ENCODE measurements at regions not wholly inside any gene's neighbourhood (a gene's known extent, or its start where the extent isn't known, plus 50 kb on each side); places are given as distances from the start of the nearest gene placed in this dataset.
"Not testable (repeated sequence)": the region's sequence is repeated elsewhere in the genome, so short reads cannot be mapped to it uniquely, and the experiment has no call there.

DNA sequence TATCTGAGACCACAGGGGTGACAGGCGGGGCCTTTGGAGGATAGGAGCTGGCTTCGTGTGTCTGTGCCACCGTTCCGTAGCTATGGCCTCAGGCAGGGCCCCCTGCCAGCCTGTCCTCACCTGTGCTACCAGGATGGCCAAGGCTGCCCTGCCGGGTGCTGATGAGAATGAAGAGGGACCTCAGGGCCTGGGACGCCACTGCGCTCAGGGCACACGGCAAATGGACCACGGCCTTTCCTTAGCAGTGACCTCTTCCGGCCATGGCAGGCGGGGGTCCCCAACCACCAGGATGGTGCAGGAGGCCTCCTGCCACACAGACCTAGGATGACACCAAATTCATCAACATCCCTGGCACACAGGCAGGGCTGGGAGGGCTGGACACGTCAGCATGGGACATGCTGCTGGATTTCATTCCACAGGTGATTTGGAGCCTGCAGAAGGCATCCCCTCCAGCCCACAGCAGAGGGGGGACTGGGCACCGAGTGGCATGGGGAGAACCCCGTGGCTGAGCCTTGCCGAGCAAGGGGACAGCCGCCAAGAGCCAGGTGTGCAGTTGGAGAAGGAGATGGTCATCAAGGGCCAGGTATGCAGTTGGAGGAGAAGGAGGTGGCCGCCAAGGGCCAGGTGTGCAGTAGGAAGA lies 1321.0 kb downstream of the BRD1 start:
- Mint-ChIP-seq H3K4me3 (no peak overlapping the region), H3K9me3 (no peaks in the 10 kb centered on the region), H3K27me3 (peaks cover 2% of the 10 kb centered on the region), H3K36me3 (no peaks in the 10 kb centered on the region), H3K27ac (no peak overlapping the region), H3K4me1 (no peaks in the 10 kb centered on the region)
- DNase-seq (ENCODE audit: low spot score in 2 of 2) (no peak), ATAC-seq (ENCODE audit: low read depth) (no peak)

- ATAC-seq (ENCODE audit: low read depth), result no peak
- Mint-ChIP-seq H3K9me3 (no peaks in the 10 kb centered on the region), H3K36me3 (no peaks in the 10 kb centered on the region)
These were observed 1321.8 kb downstream of the BRD1 start for GRCh38 chr22:48505891-48506290.

GRCh38 chr22:48504519-48505140 lies 1323.0 kb downstream of the BRD1 start:
- Mint-ChIP-seq H3K4me1 (no peaks in the 10 kb centered on the region), H3K27ac (no peak overlapping the region), H3K27me3 (peaks cover 2% of the 10 kb centered on the region), H3K4me3 (no peak overlapping the region), H3K9me3 (no peaks in the 10 kb centered on the region), H3K36me3 (no peaks in the 10 kb centered on the region)
- ATAC-seq (ENCODE audit: low read depth) (no peak), DNase-seq (ENCODE audit: low spot score in 2 of 2) (no peak)

More at GRCh38 chr22:48505891-48506290, 1321.8 kb downstream of the BRD1 start:
- Mint-ChIP-seq H3K27me3 (peaks cover 2% of the 10 kb centered on the region), H3K27ac (no peak overlapping the region), H3K4me1 (no peaks in the 10 kb centered on the region), H3K4me3 (no peak overlapping the region)
- no peak for DNase-seq (ENCODE audit: low spot score in 2 of 2)

DNA sequence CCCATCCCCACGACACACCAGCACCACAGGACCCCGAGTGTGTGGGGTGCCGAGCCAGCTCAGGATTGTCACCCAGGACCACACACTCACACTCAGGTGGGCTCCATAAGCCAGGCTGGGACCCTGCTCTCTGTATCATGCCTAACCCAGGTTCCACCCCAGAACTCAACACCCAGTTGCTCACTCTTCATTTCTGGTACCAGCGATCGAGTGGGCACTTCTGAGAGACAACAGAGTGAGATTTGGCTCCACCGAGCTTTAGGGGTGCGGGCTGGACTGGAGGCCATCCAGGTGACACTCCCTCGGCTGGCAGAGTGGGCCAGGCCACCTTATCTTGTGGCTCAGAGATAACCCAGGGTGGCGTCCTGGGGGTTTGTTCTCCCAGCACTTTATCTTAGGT lies 1323.8 kb downstream of the BRD1 start:
- Mint-ChIP-seq H3K27me3 (peaks cover 2% of the 10 kb centered on the region), H3K36me3 (no peaks in the 10 kb centered on the region), H3K27ac (no peak overlapping the region), H3K4me1 (no peaks in the 10 kb centered on the region), H3K4me3 (no peak overlapping the region), H3K9me3 (no peaks in the 10 kb centered on the region)
- DNase-seq (ENCODE audit: low spot score in 2 of 2), result no peak
- ATAC-seq (ENCODE audit: low read depth), result no peak

DNA sequence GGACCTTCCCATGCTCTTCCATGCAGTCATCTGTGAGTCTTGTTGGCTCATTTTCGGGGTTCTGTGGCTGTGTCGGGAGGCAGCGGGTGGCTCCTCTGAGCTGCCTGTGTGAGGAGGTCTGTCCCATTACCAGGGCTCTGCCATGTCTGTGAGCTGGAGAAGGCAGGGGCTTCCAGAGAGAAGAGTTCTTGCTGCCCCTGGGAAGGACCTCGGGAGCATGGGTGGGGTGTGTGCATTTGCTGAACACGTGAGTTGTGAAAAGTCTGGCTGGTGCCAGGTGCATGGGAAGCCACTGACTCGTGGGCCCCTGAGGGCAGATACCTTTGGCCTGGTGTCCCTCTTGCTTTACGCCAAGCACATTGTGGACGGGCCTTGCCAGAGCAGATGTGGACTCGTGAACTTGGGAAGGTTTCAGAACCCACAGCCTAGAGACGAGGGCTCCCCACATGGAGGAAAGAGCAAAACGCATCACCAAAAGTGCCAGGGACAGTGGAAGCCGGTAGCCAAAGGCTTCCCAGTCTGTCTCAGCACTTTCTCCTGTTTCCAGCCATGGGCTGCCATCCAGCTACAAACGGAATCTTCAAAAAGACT lies 1324.5 kb downstream of the BRD1 start:
- H3K4me1 Mint-ChIP-seq, result no peaks in the 10 kb centered on the region

GRCh38 chr22:48501231-48501750 lies 1326.4 kb downstream of the BRD1 start:
- ATAC-seq (ENCODE audit: low read depth), result no peak
- H3K27ac Mint-ChIP-seq, result no peak overlapping the region
- H3K4me3 Mint-ChIP-seq, result no peak overlapping the region

More for the DNA sequence above, 1324.5 kb downstream of the BRD1 start:
- no peak for DNase-seq (ENCODE audit: low spot score in 2 of 2)
- Mint-ChIP-seq H3K9me3 (no peaks in the 10 kb centered on the region), H3K27me3 (peaks cover 2% of the 10 kb centered on the region), H3K36me3 (no peaks in the 10 kb centered on the region), H3K27ac (no peak overlapping the region), H3K4me3 (no peak overlapping the region)
- no peak for ATAC-seq (ENCODE audit: low read depth)

DNA sequence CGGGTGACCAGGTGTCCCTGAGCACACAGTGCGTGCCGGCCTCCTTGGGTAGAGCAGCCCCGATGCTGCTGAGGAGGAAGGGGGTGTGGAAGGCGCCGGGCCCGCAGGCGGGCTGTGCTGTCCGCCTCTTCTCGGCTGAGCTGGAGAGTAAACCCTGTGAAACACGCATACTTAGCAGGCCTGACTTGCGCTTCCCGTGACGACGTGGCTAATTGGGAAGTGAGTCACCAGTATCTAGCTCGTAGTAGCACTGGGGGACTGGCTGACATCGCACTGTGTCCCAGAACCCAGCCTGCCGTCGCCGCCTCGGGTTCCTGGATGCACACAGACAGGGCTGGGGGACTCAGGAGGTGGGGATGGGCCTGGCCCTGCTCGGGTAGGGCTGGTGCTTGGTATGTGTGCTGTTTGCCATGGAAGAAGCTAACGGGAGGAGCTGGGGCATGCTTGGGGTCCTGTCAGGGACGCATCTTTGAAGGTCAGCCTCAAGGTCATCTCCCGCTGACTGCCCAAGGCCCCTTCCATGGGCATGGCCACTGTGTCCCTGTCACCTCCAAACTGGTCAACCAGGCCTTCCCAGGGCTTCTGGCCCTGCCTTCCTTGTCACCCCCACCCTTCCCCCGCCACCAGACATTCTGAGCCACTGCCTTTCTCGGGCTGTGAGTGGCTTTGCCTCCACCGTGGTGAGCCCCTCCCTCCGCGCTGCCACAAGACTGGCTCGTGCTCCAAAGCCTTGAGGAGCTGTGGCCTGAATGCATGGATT lies 1327.0 kb downstream of the BRD1 start:
- H3K4me3 Mint-ChIP-seq, result no peak overlapping the region
- H3K27me3 Mint-ChIP-seq, result peaks cover 4% of the 10 kb centered on the region
- no peak overlapping the region for H3K27ac Mint-ChIP-seq
- H3K4me1 Mint-ChIP-seq, result no peaks in the 10 kb centered on the region
- H3K9me3 Mint-ChIP-seq, result no peaks in the 10 kb centered on the region
- no peak for DNase-seq (ENCODE audit: low spot score in 2 of 2)
- ATAC-seq (ENCODE audit: low read depth), result no peak
- no peaks in the 10 kb centered on the region for H3K36me3 Mint-ChIP-seq

More at GRCh38 chr22:48501231-48501750, 1326.4 kb downstream of the BRD1 start:
- no peaks in the 10 kb centered on the region for H3K4me1 Mint-ChIP-seq
- no peaks in the 10 kb centered on the region for H3K27me3 Mint-ChIP-seq
- DNase-seq (ENCODE audit: low spot score in 2 of 2), result no peak
- no peaks in the 10 kb centered on the region for H3K36me3 Mint-ChIP-seq
- H3K9me3 Mint-ChIP-seq, result no peaks in the 10 kb centered on the region

DNA sequence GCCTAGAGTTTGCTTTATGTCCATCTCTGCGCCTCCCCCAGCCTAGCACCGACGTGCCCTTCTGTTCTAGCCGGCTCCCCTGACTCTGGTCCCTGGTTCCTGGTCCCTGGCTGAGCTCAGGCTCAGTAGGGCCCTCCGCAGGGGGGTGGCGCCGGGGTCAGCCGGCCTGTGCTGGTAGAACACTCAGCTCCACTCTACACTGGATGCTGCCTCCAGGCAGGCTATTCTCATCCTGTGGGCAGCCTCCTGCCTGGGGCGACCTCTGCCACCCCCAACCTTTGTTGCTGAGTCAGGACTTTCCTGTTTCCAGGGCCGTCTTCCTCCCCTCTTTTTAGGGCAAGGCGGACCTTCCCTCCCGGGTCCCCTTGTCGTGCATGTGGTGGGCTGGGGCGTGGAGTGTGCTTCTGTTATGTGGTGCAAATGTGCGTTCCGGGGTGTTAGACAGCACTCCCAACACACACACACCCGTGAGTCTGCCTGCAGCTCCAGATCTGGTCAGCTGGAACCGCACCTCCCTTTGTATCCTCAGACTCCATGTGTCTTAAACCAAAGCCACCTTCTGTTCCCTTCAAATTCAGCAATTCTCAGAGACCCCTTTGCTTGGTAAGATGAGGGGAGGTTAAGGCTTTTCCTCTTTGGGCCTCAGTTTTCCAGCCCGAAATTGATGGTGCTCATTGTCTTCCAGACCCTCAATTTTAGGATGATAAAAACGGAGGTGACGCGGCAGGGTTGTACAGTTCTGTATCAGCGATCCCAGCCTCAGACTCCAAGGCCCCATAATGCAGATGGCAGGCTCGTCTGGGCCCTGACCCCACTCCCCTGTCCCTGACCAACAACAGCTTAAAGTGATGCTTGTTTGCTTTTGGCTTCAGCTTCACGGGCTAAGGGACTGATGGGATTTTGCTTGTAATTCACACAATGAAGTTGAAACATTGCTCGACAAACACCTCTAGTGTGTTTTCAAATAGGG lies 1327.9 kb downstream of the BRD1 start:
- Mint-ChIP-seq H3K27me3 (peaks cover 8% of the 10 kb centered on the region), H3K4me1 (no peaks in the 10 kb centered on the region), H3K36me3 (no peaks in the 10 kb centered on the region), H3K9me3 (no peaks in the 10 kb centered on the region), H3K4me3 (no peak overlapping the region), H3K27ac (no peak overlapping the region)
- DNase-seq (ENCODE audit: low spot score in 2 of 2) (no peak), ATAC-seq (ENCODE audit: low read depth) (no peak)

DNA sequence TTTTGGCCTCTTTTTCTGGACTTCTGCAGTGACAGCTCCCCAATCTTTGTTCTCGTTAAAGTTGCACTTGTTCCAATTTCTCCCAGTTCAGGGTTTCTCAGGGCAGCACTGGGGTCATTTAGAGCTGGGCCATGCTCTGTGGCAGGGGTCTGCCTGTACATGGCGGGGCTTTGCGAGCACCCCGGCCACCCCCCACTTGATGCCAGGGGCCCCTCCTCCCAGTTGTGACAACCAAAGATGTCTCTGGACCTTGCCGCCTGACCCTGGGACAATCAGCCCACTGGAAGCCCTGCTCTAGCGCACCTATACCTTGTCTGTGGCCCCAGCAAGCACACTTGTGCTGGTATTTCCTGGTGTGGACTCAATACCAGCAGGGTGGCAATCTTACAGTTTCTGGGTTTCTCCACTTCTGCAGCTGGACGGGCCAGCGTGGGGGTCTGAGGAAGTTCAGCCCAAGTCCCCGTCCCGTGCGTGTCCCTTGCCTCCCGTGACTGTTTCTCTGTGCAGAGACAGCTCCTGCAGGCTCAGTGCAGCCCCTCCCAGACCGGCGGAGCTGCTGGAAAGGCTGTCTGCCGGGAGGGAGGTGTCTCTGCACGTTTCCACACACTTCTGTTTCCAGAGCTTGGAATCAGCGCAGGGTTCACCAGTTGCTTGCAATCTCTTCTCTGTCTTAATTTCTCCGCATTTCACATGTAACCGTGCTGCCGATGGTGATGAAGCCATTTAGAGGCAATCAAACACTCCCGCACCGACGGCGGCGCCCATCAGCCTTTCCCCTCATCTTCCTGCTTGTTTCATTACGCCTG lies 1328.9 kb downstream of the BRD1 start:
- Mint-ChIP-seq H3K4me1 (no peaks in the 10 kb centered on the region), H3K4me3 (no peak overlapping the region), H3K27me3 (peaks cover 11% of the 10 kb centered on the region), H3K9me3 (no peaks in the 10 kb centered on the region), H3K36me3 (no peaks in the 10 kb centered on the region), H3K27ac (no peak overlapping the region)
- DNase-seq (ENCODE audit: low spot score in 2 of 2) (no peak), ATAC-seq (ENCODE audit: low read depth) (no peak)

GRCh38 chr22:48497743-48498520 lies 1329.7 kb downstream of the BRD1 start:
- peaks cover 11% of the 10 kb centered on the region for H3K27me3 Mint-ChIP-seq
- H3K9me3 Mint-ChIP-seq; ATAC-seq (ENCODE audit: low read depth); H3K4me3 Mint-ChIP-seq; H3K27ac Mint-ChIP-seq; H3K4me1 Mint-ChIP-seq; H3K36me3 Mint-ChIP-seq; DNase-seq (ENCODE audit: low spot score in 2 of 2): not testable (repeated sequence)

DNA sequence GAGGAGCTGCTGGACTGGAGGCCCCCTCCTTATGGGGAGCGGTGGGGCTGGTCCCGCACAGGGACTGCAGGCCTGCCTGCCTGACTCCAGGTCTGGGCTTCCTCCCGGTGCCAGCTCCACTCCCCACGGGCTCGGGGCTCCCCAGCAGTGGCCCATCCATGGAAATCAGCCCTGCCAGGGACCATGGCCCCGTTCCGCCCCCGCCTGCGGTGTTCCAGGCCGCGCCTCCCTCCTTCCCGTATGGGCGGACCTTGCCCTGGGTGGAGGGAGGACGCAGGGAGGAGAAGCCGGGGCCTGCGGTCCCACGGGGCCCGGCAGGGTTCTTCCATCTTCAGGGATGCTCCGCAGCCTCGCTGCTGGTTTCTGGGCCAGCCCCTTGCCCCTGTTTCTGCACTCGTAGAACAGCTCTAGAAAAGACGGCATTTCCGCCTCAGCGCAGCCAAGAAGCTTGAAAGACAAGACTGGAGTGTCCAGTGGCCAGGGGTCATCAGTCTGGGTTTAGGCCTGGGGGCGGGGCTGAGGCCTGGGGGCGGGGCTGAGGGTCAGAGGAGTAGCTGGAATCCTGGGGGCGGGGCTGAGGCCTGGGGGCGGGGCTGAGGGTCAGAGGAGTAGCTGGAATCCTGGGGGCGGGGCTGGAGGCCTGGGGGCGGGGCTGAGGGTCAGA lies 1330.6 kb downstream of the BRD1 start:
- Mint-ChIP-seq H3K36me3 (no peaks in the 10 kb centered on the region), H3K27ac (no peak overlapping the region), H3K27me3 (peaks cover 12% of the 10 kb centered on the region), H3K4me1 (peaks cover 7% of the 10 kb centered on the region), H3K4me3 (no peak overlapping the region), H3K9me3 (no peaks in the 10 kb centered on the region)
- no peak for ATAC-seq (ENCODE audit: low read depth)
- DNase-seq (ENCODE audit: low spot score in 2 of 2), result no peak
